HepG2 (cell line): ENCODE measurements at regions not wholly inside any gene's neighbourhood (a gene's known extent, or its start where the extent isn't known, plus 50 kb on each side); places are given as distances from the start of the nearest gene placed in this dataset.

Experiments
- ATAC-seq: fragments of 200-7000 bp; cut with Tn5 transposase; 3 replicates; pipeline ENCODE4 v1.9.1; 2020; ENCODE audit warnings: mild to moderate bottlenecking, moderate library complexity
- BruUV-seq: library from RNA; stranded (reverse); fragments of 400-500 nt; replicated peaks from 2 replicates; lab custom pipeline; 2021; lab: Mats Ljungman, UMichigan
- CTCF ChIA-PET: fragments of 300-600 bp; formaldehyde crosslinking; extraction: SDS; loops from one replicate; lab custom pipeline; 2021; ENCODE audit warnings: low total read pairs, inconsistent platforms, low intra/inter-chr PET ratio; lab: Yijun Ruan, JAX
- POLR2A ChIA-PET: fragments of 350-600 bp; sonication (Branson Sonifier 250); formaldehyde crosslinking; loops from one replicate; lab custom pipeline; 2020; ENCODE audit warnings: antibody characterized with exemption, inconsistent platforms; lab: Yijun Ruan, JAX
- DNase-seq: peaks from one replicate; pipeline ENCODE4 v3.0.0-alpha.2; 2015; ENCODE audit warnings: low spot score
- FAIRE-seq: peaks from 3 replicates; lab custom pipeline; 2011; peaks lifted over from hg19 to GRCh38; lab: Jason Lieb, UNC
- H2AFZ ChIP-seq: one replicate; pipeline ENCODE4 v1.6.1; 2011; ENCODE audit warnings: low read length, inconsistent platforms
- H3K27ac ChIP-seq: fragments of 300-600 bp; 3 replicates; pipeline ENCODE4 v1.8.0; 2011; ENCODE audit warnings: mixed run types, mild to moderate bottlenecking, mixed read lengths, low read length, inconsistent platforms; ENCODE audit not compliant: insufficient read depth; ENCODE audit errors: extremely low read length
- H3K27me3 ChIP-seq, 2 experiments: fragments of 200-600 bp in 1 of 2; 2 replicates in 1 of 2; 3 replicates in 1 of 2; pipeline versions ENCODE4 v1.6.0 to v1.8.0; 2011; ENCODE audit warnings: low read length in 2 of 2, mild to moderate bottlenecking in 2 of 2, moderate library complexity in 2 of 2, inconsistent platforms in 1 of 2; ENCODE audit not compliant: insufficient read depth in 2 of 2, control insufficient read depth in 1 of 2
- H3K36me3 ChIP-seq, 2 experiments: fragments of 200-600 bp in 1 of 2; replicated peaks in 1 of 2; 2 replicates in 1 of 2; 3 replicates in 1 of 2; pipeline versions ENCODE4 v1.5.1 to v1.8.0; 2011; ENCODE audit warnings: low read length in 2 of 2, inconsistent platforms in 1 of 2; ENCODE audit not compliant: insufficient read depth in 2 of 2, control insufficient read depth in 1 of 2
- H3K4me1 ChIP-seq: 2 replicates; pipeline ENCODE4 v1.5.1; 2012; ENCODE audit warnings: low read length, inconsistent platforms; ENCODE audit not compliant: insufficient read depth
- H3K4me2 ChIP-seq: 2 replicates; pipeline ENCODE4 v1.6.0; 2011; ENCODE audit warnings: low read depth, low read length, inconsistent platforms
- H3K4me3 ChIP-seq, 3 experiments: fragments of 200-600 bp in 1 of 3; sonication (generic), shearing (Covaris generic) in 1 of 3; replicated peaks in 1 of 3; 2 replicates each; pipeline ENCODE4 v1.5.1; 2011 to 2016; ENCODE audit warnings: low read length in 3 of 3, inconsistent platforms in 2 of 3, low read depth in 2 of 3, mild to moderate bottlenecking in 2 of 3, control low read depth in 1 of 3, mixed read lengths in 1 of 3; ENCODE audit not compliant: insufficient read depth in 1 of 3
- H3K79me2 ChIP-seq: one replicate; pipeline ENCODE4 v1.6.1; 2011; ENCODE audit warnings: low read length, inconsistent platforms; ENCODE audit not compliant: insufficient read depth
- H3K9ac ChIP-seq: 2 replicates; pipeline ENCODE4 v1.6.0; 2011; ENCODE audit warnings: mild to moderate bottlenecking, low read depth, low read length, inconsistent platforms; ENCODE audit not compliant: insufficient read depth
- H3K9me3 ChIP-seq: 2 replicates; pipeline ENCODE4 v1.5.1; 2012; ENCODE audit warnings: mild to moderate bottlenecking, low read length
- H4K20me1 ChIP-seq: 2 replicates; pipeline ENCODE4 v1.6.0; 2011; ENCODE audit warnings: inconsistent platforms, mild to moderate bottlenecking, low read length, moderate library complexity; ENCODE audit not compliant: insufficient read depth
- PHB2 ChIP-seq: fragments of 450-650 bp; IDR thresholded peaks from 2 replicates; pipeline ENCODE4 v1.6.1; 2018; ENCODE audit not compliant: partially characterized antibody
- TCF12 ChIP-seq, 2 experiments: fragments of 450-650 bp in 1 of 2; sonication (generic) in 1 of 2; formaldehyde crosslinking in 1 of 2; IDR thresholded peaks; 2 replicates each; pipeline versions ENCODE4 v1.6.1 to v1.8.0; 2017 to 2022; ENCODE audit warnings: antibody characterized with exemption in 1 of 2, mild to moderate bottlenecking in 1 of 2, missing genetic modification reagents in 1 of 2, moderate library complexity in 1 of 2
- ZBTB42 ChIP-seq: sonication (generic); formaldehyde crosslinking; IDR thresholded peaks from 2 replicates; pipeline ENCODE4 v1.5.0; 2020; ENCODE audit warnings: mild to moderate bottlenecking, missing genetic modification reagents
- ZHX1 ChIP-seq: sonication (generic); formaldehyde crosslinking; IDR thresholded peaks from 2 replicates; pipeline ENCODE4 v1.8.1; 2022; ENCODE audit warnings: low read depth, mild to moderate bottlenecking, missing genetic modification reagents
- ZNF143 ChIP-seq: sonication (generic); formaldehyde crosslinking; IDR thresholded peaks from 2 replicates; pipeline ENCODE4 v1.4.0; 2020; ENCODE audit warnings: missing genetic modification reagents
- ZNF407 ChIP-seq: sonication (generic); formaldehyde crosslinking; IDR thresholded peaks from one replicate; pipeline ENCODE4 v1.5.1; 2020; ENCODE audit warnings: mild to moderate bottlenecking, missing genetic modification reagents; ENCODE audit errors: not compliant biosample characterization
- ZNF670 ChIP-seq: sonication (generic); formaldehyde crosslinking; IDR thresholded peaks from 2 replicates; pipeline ENCODE4 v1.8.0; 2022; ENCODE audit warnings: mild to moderate bottlenecking, missing genetic modification reagents, borderline replicate concordance
- WGBS: methylation state at CpG from one replicate; pipeline ENCODE4 v1.1.6; 2017; ENCODE audit warnings: low lambda C conversion rate; 5-methylcytosine and 5-hydroxymethylcytosine counted together
- in situ Hi-C: cut with HindIII; loops from 2 replicates; pipeline ENCODE4 v1.10.0; 2017; ENCODE audit warnings: low pct_unique_long_range_greater_than_20kb; ENCODE audit not compliant: extremely low pct_ligation_motif_present
- intact Hi-C: fragments of 100-400 bp; cut with micrococcal nuclease; formaldehyde crosslinking; loops from one replicate; pipeline ENCODE4 v1.10.0; 2022; ENCODE audit not compliant: unreplicated experiment
- TF ChIP-seq, protein P1 (sequence below): sonication (generic); formaldehyde crosslinking; IDR thresholded peaks from 2 replicates; pipeline ENCODE4 v1.4.0; 2020; ENCODE audit warnings: mild to moderate bottlenecking, missing genetic modification reagents, borderline replicate concordance

GRCh38 chr15:69853544-69853951, 244.2 kb downstream of the TLE3 start:
- H3K4me2 ChIP-seq, result no peak overlapping the region
- H3K27me3 ChIP-seq, result peaks cover 6 to 32% of the 10 kb centered on the region in 2 experiments
- no peaks in the 10 kb centered on the region for H3K9me3 ChIP-seq
- H3K36me3 ChIP-seq, result no peaks in the 10 kb centered on the region
- DNase-seq (no peak), FAIRE-seq (no peak), ATAC-seq (no peak)
- POLR2A ChIA-PET, result no interaction called here
- H3K9ac ChIP-seq, result no peak overlapping the region
- H3K79me2 ChIP-seq, result no peaks in the 10 kb centered on the region
- CTCF ChIA-PET, result no interaction called here
- no TSS peak for BruUV-seq
- 22% methylated on average over 6 of the region's 6 CpGs for WGBS
- in situ Hi-C loops, result no loop called here
- intact Hi-C loops, result no loop called here
- no peaks in the 10 kb centered on the region for H3K4me1 ChIP-seq
- H3K27ac ChIP-seq, result no peak overlapping the region
- no peak overlapping the region for H3K4me3 ChIP-seq
- H4K20me1 ChIP-seq, result no peaks in the 10 kb centered on the region
- H2AFZ ChIP-seq, result no peak overlapping the region
- TF ChIP-seq, protein P1, sequence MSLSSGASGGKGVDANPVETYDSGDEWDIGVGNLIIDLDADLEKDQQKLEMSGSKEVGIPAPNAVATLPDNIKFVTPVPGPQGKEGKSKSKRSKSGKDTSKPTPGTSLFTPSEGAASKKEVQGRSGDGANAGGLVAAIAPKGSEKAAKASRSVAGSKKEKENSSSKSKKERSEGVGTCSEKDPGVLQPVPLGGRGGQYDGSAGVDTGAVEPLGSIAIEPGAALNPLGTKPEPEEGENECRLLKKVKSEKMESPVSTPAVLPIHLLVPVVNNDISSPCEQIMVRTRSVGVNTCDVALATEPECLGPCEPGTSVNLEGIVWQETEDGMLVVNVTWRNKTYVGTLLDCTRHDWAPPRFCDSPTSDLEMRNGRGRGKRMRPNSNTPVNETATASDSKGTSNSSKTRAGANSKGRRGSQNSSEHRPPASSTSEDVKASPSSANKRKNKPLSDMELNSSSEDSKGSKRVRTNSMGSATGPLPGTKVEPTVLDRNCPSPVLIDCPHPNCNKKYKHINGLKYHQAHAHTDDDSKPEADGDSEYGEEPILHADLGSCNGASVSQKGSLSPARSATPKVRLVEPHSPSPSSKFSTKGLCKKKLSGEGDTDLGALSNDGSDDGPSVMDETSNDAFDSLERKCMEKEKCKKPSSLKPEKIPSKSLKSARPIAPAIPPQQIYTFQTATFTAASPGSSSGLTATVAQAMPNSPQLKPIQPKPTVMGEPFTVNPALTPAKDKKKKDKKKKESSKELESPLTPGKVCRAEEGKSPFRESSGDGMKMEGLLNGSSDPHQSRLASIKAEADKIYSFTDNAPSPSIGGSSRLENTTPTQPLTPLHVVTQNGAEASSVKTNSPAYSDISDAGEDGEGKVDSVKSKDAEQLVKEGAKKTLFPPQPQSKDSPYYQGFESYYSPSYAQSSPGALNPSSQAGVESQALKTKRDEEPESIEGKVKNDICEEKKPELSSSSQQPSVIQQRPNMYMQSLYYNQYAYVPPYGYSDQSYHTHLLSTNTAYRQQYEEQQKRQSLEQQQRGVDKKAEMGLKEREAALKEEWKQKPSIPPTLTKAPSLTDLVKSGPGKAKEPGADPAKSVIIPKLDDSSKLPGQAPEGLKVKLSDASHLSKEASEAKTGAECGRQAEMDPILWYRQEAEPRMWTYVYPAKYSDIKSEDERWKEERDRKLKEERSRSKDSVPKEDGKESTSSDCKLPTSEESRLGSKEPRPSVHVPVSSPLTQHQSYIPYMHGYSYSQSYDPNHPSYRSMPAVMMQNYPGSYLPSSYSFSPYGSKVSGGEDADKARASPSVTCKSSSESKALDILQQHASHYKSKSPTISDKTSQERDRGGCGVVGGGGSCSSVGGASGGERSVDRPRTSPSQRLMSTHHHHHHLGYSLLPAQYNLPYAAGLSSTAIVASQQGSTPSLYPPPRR (CRISPR knock-in tag), result no peak
- TF ChIP-seq TCF12 (IDR thresholded peaks at IDR 0.05) (no peak), TCF12 (CRISPR knock-in tag; IDR thresholded peaks at IDR 0.05) (no peak), ZHX1 (CRISPR knock-in tag) (no peak), ZNF407 (CRISPR knock-in tag) (no peak), PHB2 (no peak), ZNF670 (no peak), ZNF143 (no peak), ZBTB42 (CRISPR knock-in tag) (no peak)
